Hepatocyte (in vitro differentiated cells): ENCODE measurements at regions not wholly inside any gene's neighbourhood (a gene's known extent, or its start where the extent isn't known, plus 50 kb on each side); places are given as distances from the start of the nearest gene placed in this dataset.

Experiments used
- EZH2 ChIP-seq: fragments of 200-600 bp; sonication (generic); IDR thresholded peaks from 2 replicates; pipeline ENCODE4 v1.6.1; 2016; ENCODE audit warnings: antibody characterized with exemption, mild to moderate bottlenecking, borderline replicate concordance
- EZH2phosphoT487 ChIP-seq: fragments of 200-600 bp; sonication (generic); IDR thresholded peaks from one replicate; pipeline ENCODE4 v1.6.1; 2018; ENCODE audit warnings: antibody characterized with exemption, mild to moderate bottlenecking, low read depth, moderate library complexity; ENCODE audit not compliant: unreplicated experiment, severe bottlenecking
- TF ChIP-seq, protein P1 (sequence below): fragments of 200-600 bp; sonication (generic); IDR thresholded peaks from 2 replicates; pipeline ENCODE4 v1.5.1; 2016; ENCODE audit warnings: antibody characterized with exemption, mild to moderate bottlenecking; ENCODE audit not compliant: poor library complexity

DNA sequence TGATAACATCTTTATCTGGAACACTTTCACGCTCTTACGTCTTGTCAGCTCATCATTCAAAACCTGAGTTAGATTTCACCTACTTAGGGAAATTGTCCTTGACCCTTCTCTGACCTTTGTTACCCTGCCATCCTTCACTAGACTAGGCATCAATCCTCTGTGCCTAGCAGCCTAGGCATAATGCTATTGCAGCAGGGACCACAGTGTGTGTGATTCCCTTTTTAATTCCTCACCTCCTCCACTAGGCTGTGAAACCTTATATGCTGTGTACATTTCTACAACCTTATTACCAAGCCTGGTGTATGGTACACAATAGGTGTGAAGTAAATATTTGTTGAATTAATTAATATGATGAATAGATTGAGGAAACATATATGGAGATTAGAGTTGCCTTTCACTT is 66.7 kb upstream of the DEFB112 start:
- no peak for TF ChIP-seq EZH2
- TF ChIP-seq, protein P1, sequence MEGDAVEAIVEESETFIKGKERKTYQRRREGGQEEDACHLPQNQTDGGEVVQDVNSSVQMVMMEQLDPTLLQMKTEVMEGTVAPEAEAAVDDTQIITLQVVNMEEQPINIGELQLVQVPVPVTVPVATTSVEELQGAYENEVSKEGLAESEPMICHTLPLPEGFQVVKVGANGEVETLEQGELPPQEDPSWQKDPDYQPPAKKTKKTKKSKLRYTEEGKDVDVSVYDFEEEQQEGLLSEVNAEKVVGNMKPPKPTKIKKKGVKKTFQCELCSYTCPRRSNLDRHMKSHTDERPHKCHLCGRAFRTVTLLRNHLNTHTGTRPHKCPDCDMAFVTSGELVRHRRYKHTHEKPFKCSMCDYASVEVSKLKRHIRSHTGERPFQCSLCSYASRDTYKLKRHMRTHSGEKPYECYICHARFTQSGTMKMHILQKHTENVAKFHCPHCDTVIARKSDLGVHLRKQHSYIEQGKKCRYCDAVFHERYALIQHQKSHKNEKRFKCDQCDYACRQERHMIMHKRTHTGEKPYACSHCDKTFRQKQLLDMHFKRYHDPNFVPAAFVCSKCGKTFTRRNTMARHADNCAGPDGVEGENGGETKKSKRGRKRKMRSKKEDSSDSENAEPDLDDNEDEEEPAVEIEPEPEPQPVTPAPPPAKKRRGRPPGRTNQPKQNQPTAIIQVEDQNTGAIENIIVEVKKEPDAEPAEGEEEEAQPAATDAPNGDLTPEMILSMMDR, result no peak
- no peak for TF ChIP-seq EZH2phosphoT487
